GM19351 (cell line): ENCODE measurements at regions not wholly inside any gene's neighbourhood (a gene's known extent, or its start where the extent isn't known, plus 50 kb on each side); places are given as distances from the start of the nearest gene placed in this dataset.

Source experiments
- ATAC-seq: cut with Tn5 transposase; IDR thresholded peaks from one replicate; pipeline ENCODE4 v1.9.1; 2021; ENCODE audit warnings: mild to moderate bottlenecking, moderate library complexity; ENCODE audit not compliant: unreplicated experiment

DNA sequence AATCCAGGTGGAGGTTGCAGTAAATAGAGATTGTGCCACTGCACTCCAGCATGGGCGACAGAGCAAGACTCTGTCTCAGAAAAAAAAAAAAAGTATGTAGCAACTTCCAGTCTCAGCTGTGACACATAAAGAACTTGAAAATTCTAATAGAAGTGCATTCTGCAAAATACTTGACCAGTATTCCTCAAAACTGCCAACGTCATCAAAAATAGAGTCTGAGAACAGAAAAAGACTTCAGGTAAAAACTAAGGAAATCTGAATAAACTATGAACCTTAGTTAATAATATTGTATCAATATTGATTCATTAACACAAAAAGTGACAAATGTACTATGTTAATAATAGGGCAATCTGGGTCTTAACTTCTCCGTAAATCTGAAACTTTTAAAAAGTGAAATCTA, 76.7 kb upstream of the WDR75 start:
- no peak for ATAC-seq

DNA sequence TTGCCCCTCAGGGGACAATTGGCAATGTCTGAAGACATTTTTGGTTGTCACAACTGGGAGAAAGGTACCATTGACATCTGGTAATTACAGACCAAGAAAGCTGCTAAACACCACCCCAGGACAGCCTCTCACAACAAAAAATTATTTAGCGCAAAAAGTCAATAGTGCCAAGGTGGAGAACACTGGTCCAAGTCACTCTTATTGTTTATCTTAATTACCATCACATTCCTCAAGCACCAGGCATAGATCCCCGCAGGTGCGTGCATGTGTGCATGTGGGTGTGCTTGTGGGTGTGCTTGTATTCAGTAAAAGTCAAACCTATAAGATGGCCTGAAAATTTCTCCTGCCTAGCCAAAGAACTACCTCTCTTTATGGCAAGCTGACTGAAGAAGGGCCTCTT, 74.9 kb upstream of the WDR75 start:
- no peak for ATAC-seq

DNA sequence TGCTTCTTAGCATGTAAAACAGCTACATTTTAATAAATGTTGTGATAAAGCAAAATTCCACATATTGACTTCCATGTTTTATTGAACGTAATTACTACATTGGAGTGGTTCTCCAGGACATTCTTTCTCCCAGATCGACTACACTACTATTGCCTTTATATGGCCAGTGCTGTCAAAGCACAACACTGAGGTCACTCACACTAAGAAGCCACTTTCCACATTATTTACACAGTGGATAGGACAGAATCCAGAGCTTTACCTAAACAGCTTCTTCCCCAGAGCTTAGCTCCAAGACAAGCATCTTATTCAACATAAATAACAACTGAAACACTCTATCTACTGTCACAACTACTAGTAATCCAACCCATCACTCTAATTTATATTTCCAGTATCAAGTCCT, 73.9 kb upstream of the WDR75 start:
- no peak for ATAC-seq

- ATAC-seq, result no peak
Observed at GRCh38 chr2:189369566-189369965, 71.7 kb upstream of the WDR75 start.

DNA sequence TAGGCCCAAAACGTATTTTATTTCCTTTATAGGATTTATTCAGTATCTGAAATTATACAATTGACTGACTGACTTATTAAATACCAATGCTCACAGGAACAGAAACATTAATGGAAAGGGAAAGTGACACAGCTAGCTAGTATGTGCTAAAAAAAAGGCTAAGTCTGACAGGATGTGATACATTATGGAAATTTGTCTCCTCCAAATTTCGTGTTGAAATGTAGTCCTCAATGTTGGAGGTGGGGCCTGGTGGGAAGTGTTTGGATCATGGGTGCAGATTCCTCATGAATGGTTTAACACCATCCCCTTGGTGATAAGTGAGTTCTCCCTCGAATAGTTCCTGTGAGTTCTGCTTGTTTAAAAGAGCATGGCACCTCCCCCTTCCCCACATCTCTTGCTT, 70.6 kb upstream of the WDR75 start:
- ATAC-seq, result no peak

DNA sequence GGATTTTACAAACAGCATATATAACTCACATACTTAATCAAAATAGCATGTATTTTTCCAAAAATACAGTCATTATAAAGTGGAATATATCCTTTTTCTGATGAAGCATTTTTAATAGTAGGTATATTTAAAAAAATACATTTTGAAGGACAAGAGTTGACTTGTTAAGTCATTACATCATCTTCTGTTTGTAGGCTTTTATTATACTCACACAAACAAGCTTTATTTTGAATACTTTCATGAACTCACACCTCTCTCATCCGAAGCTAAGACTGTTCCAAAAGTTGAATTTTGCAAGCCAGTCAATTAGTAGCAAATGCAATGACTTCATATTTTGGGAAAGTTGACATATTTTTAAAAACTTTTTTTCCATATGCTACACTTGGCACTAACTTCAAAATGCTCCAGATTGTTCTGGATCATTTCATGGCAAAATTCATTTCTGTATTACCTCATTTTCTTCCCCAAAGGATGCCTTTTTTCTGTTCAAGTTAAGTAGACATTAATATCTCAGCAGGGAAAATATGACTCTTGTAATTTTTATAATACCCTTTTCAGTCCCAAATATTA, 68.5 kb upstream of the WDR75 start:
- ATAC-seq, result no peak

GRCh38 chr2:189374481-189374880, 66.8 kb upstream of the WDR75 start:
- ATAC-seq, result no peak

DNA sequence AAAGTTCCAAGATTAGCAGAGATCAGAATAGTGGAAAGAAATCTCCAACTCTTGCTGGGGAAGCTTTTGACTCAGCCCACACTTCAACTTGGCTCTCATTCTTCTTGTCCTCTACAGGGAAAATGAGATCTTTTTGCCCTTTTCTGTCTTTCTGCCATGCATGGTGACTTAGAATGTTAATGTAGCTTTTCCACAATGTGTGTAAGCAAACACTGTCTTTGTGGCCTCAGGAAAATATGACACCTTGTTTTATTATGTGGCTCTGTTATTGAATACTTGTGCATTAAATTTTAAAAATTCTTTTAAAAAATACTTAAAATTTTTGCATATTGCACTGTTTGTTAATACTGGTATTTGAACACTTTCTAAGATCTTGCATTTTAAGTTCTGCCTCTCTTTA, 65.4 kb upstream of the WDR75 start:
- no peak for ATAC-seq

GRCh38 chr2:189379287-189379630, 62.0 kb upstream of the WDR75 start:
- ATAC-seq, result no peak

DNA sequence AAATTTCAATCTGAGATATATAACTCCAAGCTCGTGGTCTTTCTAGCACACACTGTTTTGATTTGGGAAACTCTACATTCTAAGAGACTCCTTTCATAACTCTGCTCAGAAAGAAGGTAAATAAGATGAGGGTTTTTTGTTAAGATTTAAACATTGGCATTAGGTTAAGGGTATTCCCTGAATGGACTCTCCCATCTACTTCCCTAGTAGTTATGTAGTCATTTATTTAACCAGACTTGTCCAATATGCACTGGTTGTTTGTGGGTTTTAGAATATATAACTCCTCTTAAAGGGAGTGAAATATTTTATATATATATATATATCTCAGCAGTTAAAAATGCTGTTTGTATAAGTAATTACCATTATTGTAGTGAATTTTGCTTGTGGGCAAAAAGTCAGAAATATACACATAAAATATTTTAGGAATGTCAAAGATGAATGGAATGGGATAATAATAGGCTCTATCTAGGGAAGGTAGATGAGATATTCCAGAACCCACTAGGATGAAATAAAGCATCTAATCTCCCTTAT, 61.5 kb upstream of the WDR75 start:
- ATAC-seq, result no peak

- ATAC-seq, result no peak
Observed at GRCh38 chr2:189382668-189383067, 58.6 kb upstream of the WDR75 start.

- ATAC-seq, result no peak
Observed at GRCh38 chr2:189386741-189387140, 54.5 kb upstream of the WDR75 start.

DNA sequence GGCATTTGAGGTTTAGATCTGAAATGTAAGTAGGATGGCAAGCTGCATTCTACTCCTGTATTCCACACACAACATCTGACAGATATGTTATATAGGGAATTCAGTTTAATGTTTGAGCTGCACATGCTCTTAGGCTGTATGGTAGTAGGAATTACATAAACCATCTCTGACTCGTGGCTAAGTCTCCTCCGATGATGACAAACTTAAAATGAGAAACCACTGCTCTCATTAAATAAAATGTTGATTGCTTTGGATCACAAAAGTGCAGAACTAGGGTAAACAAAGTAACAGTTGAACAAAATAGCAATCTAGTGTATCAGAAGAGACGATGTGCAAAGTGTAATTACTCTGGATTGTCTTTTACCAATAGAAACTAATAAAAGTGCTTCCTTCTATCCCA, 50.1 kb upstream of the WDR75 start:
- ATAC-seq, result no peak
